ENCODE measurements at regions not wholly inside any gene's neighbourhood (a gene's known extent, or its start where the extent isn't known, plus 50 kb on each side); places are given as distances from the start of the nearest gene placed in this dataset.

DNA sequence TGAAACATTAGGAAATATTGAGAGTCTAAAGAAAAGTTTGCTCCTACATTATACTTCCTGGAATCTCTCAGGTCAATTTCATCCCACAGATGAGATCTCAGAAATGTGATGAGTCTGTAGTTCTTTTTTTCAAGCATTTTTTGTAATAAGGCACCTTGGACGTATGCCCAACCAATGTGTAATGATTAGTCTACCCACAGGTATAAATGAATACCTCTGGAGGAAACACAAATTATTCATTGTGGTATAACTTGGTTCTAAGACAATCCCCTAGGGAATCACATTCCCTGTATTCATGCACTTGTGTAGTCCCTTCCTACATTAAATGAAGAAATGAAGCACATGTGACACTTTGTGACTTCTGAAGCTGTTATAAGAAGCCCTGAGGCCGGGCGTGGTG is 596.2 kb upstream of the UBE2E2 start:
- Mint-ChIP-seq H3K27ac (no peak overlapping the region), H3K27me3 (peaks cover 0 to 5% (median 0%) of the 10 kb centered on the region in 5 donors), H3K9me3 (peaks cover 0 to 8% (median 0%) of the 10 kb centered on the region in 11 donors), H3K4me3 (no peak overlapping the region), H3K36me3 (no peaks in the 10 kb centered on the region), H3K4me1 (no peaks in the 10 kb centered on the region)
- no peak overlapping the region for H3K27ac ChIP-seq (ENCODE audit: low read depth, low read length)
- no peaks in the 10 kb centered on the region for H3K36me3 ChIP-seq (ENCODE audit: control insufficient read depth in 2 of 3, insufficient read depth in 3 of 3, low read length in 3 of 3)
- no peaks in the 10 kb centered on the region for H3K4me1 ChIP-seq (ENCODE audit: control insufficient read depth in 2 of 2, insufficient read depth in 2 of 2, low read length in 2 of 2)
- no peak overlapping the region for H3K4me3 ChIP-seq (ENCODE audit: low read length)
- no peaks in the 10 kb centered on the region for H3K27me3 ChIP-seq (ENCODE audit: control insufficient read depth in 2 of 2, insufficient read depth in 2 of 2, low read length in 2 of 2)
- DNase-seq (no peak), ATAC-seq (no peak)
- H3K9me3 ChIP-seq (ENCODE audit: control insufficient read depth in 2 of 3, low read length in 3 of 3), result no peaks in the 10 kb centered on the region
- POLR2A ChIA-PET, result no interaction called here
- CTCF ChIA-PET, result interaction anchor here (0.6 kb wide), 1 partner anchor 814 kb away, joined by 3 read pairs; no protein-coding TSS in a partner anchor
- intact Hi-C loops (cut with micrococcal nuclease), result no loop called here

DNA sequence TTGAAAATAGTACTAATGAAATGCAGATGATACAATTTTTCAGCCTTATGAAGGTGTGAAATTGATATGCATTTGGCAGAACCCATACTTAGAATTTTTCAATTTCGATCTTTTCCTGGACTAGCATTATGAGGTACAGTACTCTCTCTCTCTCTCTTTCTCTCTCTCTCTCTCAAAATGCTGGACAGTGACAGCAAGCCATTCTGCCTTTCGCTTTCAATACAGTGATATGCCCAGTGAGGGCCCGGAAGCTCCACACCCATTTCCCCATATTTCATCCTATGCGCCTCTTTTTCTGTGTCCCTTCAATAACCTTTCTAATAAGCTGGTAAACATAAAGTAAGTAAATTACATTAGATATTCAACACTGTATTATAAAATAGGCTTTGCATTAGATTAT is 595.0 kb upstream of the UBE2E2 start:
- Histone ChIP-seq H3K27me3 (ENCODE audit: control insufficient read depth in 2 of 2, insufficient read depth in 2 of 2, low read length in 2 of 2) (no peaks in the 10 kb centered on the region), H3K9me3 (ENCODE audit: control insufficient read depth in 2 of 3, low read length in 3 of 3) (no peaks in the 10 kb centered on the region), H3K4me3 (ENCODE audit: low read length) (no peak overlapping the region), H3K27ac (ENCODE audit: low read depth, low read length) (no peak overlapping the region), H3K4me1 (ENCODE audit: control insufficient read depth in 2 of 2, insufficient read depth in 2 of 2, low read length in 2 of 2) (no peaks in the 10 kb centered on the region), H3K36me3 (ENCODE audit: control insufficient read depth in 2 of 3, insufficient read depth in 3 of 3, low read length in 3 of 3) (no peaks in the 10 kb centered on the region)
- CTCF ChIA-PET, result no interaction called here
- H3K4me3 Mint-ChIP-seq, result no peak overlapping the region
- POLR2A ChIA-PET, result no interaction called here
- H3K9me3 Mint-ChIP-seq, result peaks cover 0 to 8% (median 0%) of the 10 kb centered on the region in 11 donors
- intact Hi-C loops (cut with micrococcal nuclease), result no loop called here
- DNase-seq (no peak), ATAC-seq (no peak)
- H3K4me1 Mint-ChIP-seq, result no peaks in the 10 kb centered on the region
- peaks cover 0 to 5% (median 0%) of the 10 kb centered on the region in 5 donors for H3K27me3 Mint-ChIP-seq
- H3K27ac Mint-ChIP-seq, result no peak overlapping the region
- H3K36me3 Mint-ChIP-seq, result no peaks in the 10 kb centered on the region

DNA sequence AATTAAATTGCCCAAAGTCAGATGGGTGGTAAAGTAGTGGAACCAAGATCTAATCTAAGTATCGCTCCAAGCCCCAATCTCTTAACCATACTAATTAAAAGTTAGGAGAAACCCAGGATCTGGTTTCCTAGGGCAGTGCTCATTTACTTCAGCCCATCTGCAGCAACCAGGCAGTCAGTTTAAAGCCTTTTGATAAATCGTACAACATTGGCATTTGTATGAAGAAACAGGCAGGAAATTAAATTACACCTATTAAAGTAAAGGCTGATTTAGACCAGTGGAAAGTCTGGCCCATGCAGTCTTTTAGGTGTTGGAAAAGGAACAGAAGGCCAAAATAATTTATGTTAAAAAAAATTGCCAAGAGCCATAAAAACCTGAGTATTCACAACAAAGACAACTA is 594.4 kb upstream of the UBE2E2 start:
- Mint-ChIP-seq H3K27me3 (peaks cover 0 to 5% (median 0%) of the 10 kb centered on the region in 5 donors), H3K4me3 (no peak overlapping the region), H3K27ac (no peak overlapping the region), H3K4me1 (no peaks in the 10 kb centered on the region), H3K36me3 (no peaks in the 10 kb centered on the region), H3K9me3 (peaks cover 0 to 4% (median 0%) of the 10 kb centered on the region in 11 donors)
- Histone ChIP-seq H3K4me1 (ENCODE audit: control insufficient read depth in 2 of 2, insufficient read depth in 2 of 2, low read length in 2 of 2) (no peaks in the 10 kb centered on the region), H3K9me3 (ENCODE audit: control insufficient read depth in 2 of 3, low read length in 3 of 3) (no peaks in the 10 kb centered on the region), H3K4me3 (ENCODE audit: low read length) (no peak overlapping the region), H3K36me3 (ENCODE audit: control insufficient read depth in 2 of 3, insufficient read depth in 3 of 3, low read length in 3 of 3) (no peaks in the 10 kb centered on the region), H3K27me3 (ENCODE audit: control insufficient read depth in 2 of 2, insufficient read depth in 2 of 2, low read length in 2 of 2) (no peaks in the 10 kb centered on the region), H3K27ac (ENCODE audit: low read depth, low read length) (no peak overlapping the region)
- ATAC-seq (no peak), DNase-seq (no peak)
- intact Hi-C loops (cut with micrococcal nuclease), result no loop called here
- CTCF ChIA-PET, result no interaction called here
- POLR2A ChIA-PET, result no interaction called here

DNA sequence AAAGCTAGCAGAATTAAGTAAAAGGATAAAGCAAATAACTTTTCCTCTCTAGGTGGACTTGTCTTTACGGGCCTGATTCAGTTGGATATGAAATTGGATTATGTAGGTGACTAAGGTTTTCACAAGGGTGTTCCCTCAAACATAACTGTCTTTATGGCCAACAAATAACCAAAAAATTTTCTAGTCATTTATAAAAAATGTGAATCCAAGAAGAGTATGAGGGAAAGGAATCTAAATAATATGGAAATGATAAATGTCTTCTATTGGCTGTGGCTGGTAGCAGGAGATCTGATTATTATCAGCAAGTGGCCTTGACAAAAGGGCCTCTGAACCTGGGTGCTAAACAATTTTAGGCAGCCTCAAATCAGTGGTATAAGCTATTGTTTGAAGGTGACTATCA is 594.0 kb upstream of the UBE2E2 start:
- DNase-seq, result no peak
- Histone ChIP-seq H3K4me3 (ENCODE audit: low read length) (no peak overlapping the region), H3K27me3 (ENCODE audit: control insufficient read depth in 2 of 2, insufficient read depth in 2 of 2, low read length in 2 of 2) (no peaks in the 10 kb centered on the region), H3K9me3 (ENCODE audit: control insufficient read depth in 2 of 3, low read length in 3 of 3) (no peaks in the 10 kb centered on the region), H3K36me3 (ENCODE audit: control insufficient read depth in 2 of 3, insufficient read depth in 3 of 3, low read length in 3 of 3) (no peaks in the 10 kb centered on the region), H3K27ac (ENCODE audit: low read depth, low read length) (no peak overlapping the region), H3K4me1 (ENCODE audit: control insufficient read depth in 2 of 2, insufficient read depth in 2 of 2, low read length in 2 of 2) (no peaks in the 10 kb centered on the region)
- ATAC-seq, result no peak
- Mint-ChIP-seq H3K4me3 (no peak overlapping the region), H3K27me3 (peaks cover 0 to 9% (median 0%) of the 10 kb centered on the region in 5 donors), H3K36me3 (no peaks in the 10 kb centered on the region), H3K27ac (no peak overlapping the region), H3K4me1 (no peaks in the 10 kb centered on the region), H3K9me3 (peaks cover 0 to 4% (median 0%) of the 10 kb centered on the region in 11 donors)
- CTCF ChIA-PET, result no interaction called here
- intact Hi-C loops (cut with micrococcal nuclease), result no loop called here
- POLR2A ChIA-PET, result no interaction called here

DNA sequence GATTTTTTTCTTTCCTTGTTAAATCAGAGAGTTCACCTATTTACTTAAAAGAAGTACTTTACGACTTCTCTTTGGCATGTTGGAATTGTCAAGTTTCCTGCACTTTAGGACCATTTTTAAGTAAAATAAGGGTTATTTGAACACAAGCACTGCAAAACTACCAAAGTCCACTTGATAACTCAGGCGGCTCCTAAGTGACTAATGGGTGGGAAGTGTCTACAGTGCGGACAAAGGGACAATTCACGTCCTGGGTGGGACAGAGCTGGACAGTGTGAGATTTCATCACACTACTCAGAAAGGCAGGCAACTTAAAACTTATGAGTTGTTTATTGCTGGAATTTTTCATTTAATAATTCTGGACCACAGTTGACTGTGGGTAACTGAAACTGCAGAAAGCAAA is 590.2 kb upstream of the UBE2E2 start:
- CTCF ChIA-PET, result no interaction called here
- peaks cover 0 to 8% (median 0%) of the 10 kb centered on the region in 11 donors for H3K9me3 Mint-ChIP-seq
- POLR2A ChIA-PET, result no interaction called here
- Histone ChIP-seq H3K9me3 (ENCODE audit: control insufficient read depth in 2 of 3, low read length in 3 of 3) (no peaks in the 10 kb centered on the region), H3K27ac (ENCODE audit: low read depth, low read length) (no peak overlapping the region), H3K27me3 (ENCODE audit: control insufficient read depth in 2 of 2, insufficient read depth in 2 of 2, low read length in 2 of 2) (no peaks in the 10 kb centered on the region), H3K36me3 (ENCODE audit: control insufficient read depth in 2 of 3, insufficient read depth in 3 of 3, low read length in 3 of 3) (no peaks in the 10 kb centered on the region), H3K4me1 (ENCODE audit: control insufficient read depth in 2 of 2, insufficient read depth in 2 of 2, low read length in 2 of 2) (no peaks in the 10 kb centered on the region), H3K4me3 (ENCODE audit: low read length) (no peak overlapping the region)
- ATAC-seq (no peak), DNase-seq (no peak)
- H3K4me1 Mint-ChIP-seq, result no peaks in the 10 kb centered on the region
- H3K27me3 Mint-ChIP-seq, result peaks cover 0 to 11% (median 0%) of the 10 kb centered on the region in 5 donors
- H3K27ac Mint-ChIP-seq, result no peak overlapping the region
- intact Hi-C loops (cut with micrococcal nuclease), result no loop called here
- no peak overlapping the region for H3K4me3 Mint-ChIP-seq
- H3K36me3 Mint-ChIP-seq, result no peaks in the 10 kb centered on the region

DNA sequence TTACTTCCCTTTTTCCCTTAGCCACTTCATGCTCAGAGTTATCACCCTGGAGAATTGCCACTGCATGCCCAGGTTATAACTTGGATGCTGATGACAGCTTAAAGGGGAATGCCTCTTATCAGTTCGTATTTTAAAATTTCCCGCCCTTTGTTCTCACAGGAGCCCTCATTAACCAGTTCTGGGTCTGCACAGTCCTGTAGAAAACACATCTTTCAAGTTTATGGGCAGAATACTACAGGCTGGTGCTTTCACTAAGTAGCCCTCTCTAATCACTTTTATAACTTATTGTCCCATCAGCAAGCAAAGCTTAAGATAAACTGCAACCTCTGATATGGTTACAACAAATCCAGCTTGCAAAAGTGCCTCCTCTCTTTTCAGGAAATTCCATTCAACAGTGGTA is 587.3 kb upstream of the UBE2E2 start:
- no peaks in the 10 kb centered on the region for H3K4me1 ChIP-seq (ENCODE audit: control insufficient read depth in 2 of 2, insufficient read depth in 2 of 2, low read length in 2 of 2)
- peaks cover 0 to 8% (median 0%) of the 10 kb centered on the region in 11 donors for H3K9me3 Mint-ChIP-seq
- ChIA-PET POLR2A (no interaction called here), CTCF (no interaction called here)
- no peak overlapping the region for H3K27ac ChIP-seq (ENCODE audit: low read depth, low read length)
- no peak overlapping the region for H3K4me3 ChIP-seq (ENCODE audit: low read length)
- ATAC-seq (no peak), DNase-seq (no peak)
- intact Hi-C loops (cut with micrococcal nuclease), result no loop called here
- H3K9me3 ChIP-seq (ENCODE audit: control insufficient read depth in 2 of 3, low read length in 3 of 3), result no peaks in the 10 kb centered on the region
- H3K27me3 ChIP-seq (ENCODE audit: control insufficient read depth in 2 of 2, insufficient read depth in 2 of 2, low read length in 2 of 2), result no peaks in the 10 kb centered on the region
- no peaks in the 10 kb centered on the region for H3K36me3 Mint-ChIP-seq
- no peaks in the 10 kb centered on the region for H3K36me3 ChIP-seq (ENCODE audit: control insufficient read depth in 2 of 3, insufficient read depth in 3 of 3, low read length in 3 of 3)
- no peaks in the 10 kb centered on the region for H3K4me1 Mint-ChIP-seq
- no peak overlapping the region for H3K27ac Mint-ChIP-seq
- H3K27me3 Mint-ChIP-seq, result peaks cover 0 to 11% (median 0%) of the 10 kb centered on the region in 5 donors
- no peak overlapping the region for H3K4me3 Mint-ChIP-seq

DNA sequence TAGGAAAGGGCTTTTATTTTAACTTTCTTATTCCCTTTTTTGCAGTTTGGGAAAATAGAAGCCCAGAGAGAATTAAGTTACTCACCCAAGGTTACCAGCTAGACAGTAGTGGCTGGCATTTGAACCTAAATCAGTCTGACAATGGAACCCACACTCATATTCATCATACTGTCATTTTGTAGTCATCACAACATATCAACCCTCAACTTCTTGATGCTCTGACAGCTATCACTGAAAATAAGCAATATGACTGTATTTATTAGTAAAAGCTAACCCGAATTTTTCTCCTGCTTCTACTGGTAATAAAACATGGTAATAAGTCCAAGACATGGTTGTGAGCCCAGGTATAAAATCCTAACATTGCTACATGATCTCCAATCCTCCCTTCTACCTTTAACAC is 585.8 kb upstream of the UBE2E2 start:
- Mint-ChIP-seq H3K4me1 (no peaks in the 10 kb centered on the region), H3K27ac (no peak overlapping the region), H3K9me3 (peaks cover 0 to 8% (median 0%) of the 10 kb centered on the region in 11 donors), H3K36me3 (no peaks in the 10 kb centered on the region), H3K4me3 (no peak overlapping the region), H3K27me3 (peaks cover 0 to 11% (median 0%) of the 10 kb centered on the region in 5 donors)
- Histone ChIP-seq H3K9me3 (ENCODE audit: control insufficient read depth in 2 of 3, low read length in 3 of 3) (no peaks in the 10 kb centered on the region), H3K27ac (ENCODE audit: low read depth, low read length) (no peak overlapping the region), H3K4me3 (ENCODE audit: low read length) (no peak overlapping the region), H3K27me3 (ENCODE audit: control insufficient read depth in 2 of 2, insufficient read depth in 2 of 2, low read length in 2 of 2) (no peaks in the 10 kb centered on the region), H3K4me1 (ENCODE audit: control insufficient read depth in 2 of 2, insufficient read depth in 2 of 2, low read length in 2 of 2) (no peaks in the 10 kb centered on the region), H3K36me3 (ENCODE audit: control insufficient read depth in 2 of 3, insufficient read depth in 3 of 3, low read length in 3 of 3) (no peaks in the 10 kb centered on the region)
- DNase-seq, result no peak
- ChIA-PET POLR2A (no interaction called here), CTCF (no interaction called here)
- intact Hi-C loops (cut with micrococcal nuclease), result no loop called here
- no peak for ATAC-seq

Data from naive thymus-derived CD4-positive, alpha-beta T cell (primary cell).